WI38 (cell line): ENCODE measurements at regions not wholly inside any gene's neighbourhood (a gene's known extent, or its start where the extent isn't known, plus 50 kb on each side); places are given as distances from the start of the nearest gene placed in this dataset.
"Not testable (repeated sequence)": the region's sequence is repeated elsewhere in the genome, so short reads cannot be mapped to it uniquely, and the experiment has no call there.

Experiments used
- H3K4me3 ChIP-seq: 2 replicates; pipeline ENCODE4 v1.5.1; 2011; ENCODE audit warnings: low read depth, mild to moderate bottlenecking, control low read depth, low read length
- TF ChIP-seq, protein P1 (sequence below): IDR thresholded peaks from 2 replicates; pipeline ENCODE4 v1.5.1; 2012; ENCODE audit warnings: low read depth, mild to moderate bottlenecking, control low read depth, low read length

GRCh38 chr12:88691811-88692210 is 111.5 kb upstream of the KITLG start:
- TF ChIP-seq, protein P1, sequence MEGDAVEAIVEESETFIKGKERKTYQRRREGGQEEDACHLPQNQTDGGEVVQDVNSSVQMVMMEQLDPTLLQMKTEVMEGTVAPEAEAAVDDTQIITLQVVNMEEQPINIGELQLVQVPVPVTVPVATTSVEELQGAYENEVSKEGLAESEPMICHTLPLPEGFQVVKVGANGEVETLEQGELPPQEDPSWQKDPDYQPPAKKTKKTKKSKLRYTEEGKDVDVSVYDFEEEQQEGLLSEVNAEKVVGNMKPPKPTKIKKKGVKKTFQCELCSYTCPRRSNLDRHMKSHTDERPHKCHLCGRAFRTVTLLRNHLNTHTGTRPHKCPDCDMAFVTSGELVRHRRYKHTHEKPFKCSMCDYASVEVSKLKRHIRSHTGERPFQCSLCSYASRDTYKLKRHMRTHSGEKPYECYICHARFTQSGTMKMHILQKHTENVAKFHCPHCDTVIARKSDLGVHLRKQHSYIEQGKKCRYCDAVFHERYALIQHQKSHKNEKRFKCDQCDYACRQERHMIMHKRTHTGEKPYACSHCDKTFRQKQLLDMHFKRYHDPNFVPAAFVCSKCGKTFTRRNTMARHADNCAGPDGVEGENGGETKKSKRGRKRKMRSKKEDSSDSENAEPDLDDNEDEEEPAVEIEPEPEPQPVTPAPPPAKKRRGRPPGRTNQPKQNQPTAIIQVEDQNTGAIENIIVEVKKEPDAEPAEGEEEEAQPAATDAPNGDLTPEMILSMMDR, result no peak
- no peak overlapping the region for H3K4me3 ChIP-seq

DNA sequence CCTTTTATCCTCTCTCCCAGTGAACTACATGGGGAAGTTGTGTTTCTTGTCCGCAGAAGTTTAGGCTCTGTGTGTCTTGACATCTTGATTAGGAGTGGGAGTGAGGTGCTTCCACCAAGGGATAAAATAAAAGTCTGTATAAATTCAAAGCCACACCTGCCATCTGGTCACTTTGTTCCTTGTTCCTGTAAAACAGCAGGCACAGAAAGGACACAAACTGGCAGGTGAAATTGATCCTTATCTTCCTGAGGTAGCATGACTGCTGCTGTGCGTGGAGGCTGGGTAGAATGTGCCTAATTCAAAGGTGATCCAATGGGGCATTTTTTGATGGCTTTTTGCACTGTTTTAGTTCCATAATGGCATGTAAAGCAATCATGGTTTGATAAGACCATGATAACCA is 104.3 kb upstream of the KITLG start:
- TF ChIP-seq, protein P1, result no peak
- H3K4me3 ChIP-seq, result no peak overlapping the region

DNA sequence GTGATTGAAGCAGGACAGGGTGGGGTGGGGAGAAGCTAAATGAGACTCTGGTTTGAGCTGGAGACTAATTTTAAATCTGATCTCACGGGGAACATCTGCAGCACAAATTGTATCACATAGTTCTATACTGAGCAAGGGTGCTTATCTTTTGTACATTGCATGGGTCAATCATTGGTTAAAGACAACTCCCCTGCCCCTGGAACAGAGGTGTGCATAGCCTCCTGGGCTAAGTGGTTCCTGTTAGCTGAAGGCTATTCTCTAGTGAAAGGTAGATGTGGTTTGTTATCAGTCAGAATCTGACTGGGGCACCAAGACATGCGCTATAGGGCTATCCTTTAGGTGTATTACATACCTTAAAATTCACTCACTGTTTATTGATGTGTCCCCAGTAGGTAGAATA is 103.9 kb upstream of the KITLG start:
- no peak overlapping the region for H3K4me3 ChIP-seq
- TF ChIP-seq, protein P1, result no peak

DNA sequence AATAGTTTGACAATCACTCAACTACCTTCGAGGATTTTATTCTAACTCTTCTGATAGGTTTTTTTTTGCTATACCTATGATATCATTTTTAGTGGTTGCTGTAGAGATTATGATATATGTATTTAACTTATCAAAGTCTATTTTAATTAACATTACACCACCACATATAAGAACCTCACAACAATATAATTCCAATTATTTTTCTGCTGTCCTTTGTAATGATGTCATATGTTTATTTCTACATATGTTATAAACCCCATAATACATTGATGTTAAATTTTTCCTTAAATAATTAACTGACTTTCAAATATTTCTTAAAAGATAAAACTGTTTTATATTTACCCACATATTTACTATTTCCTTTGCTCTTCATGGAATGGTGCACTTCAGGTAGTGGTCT is 103.4 kb upstream of the KITLG start:
- TF ChIP-seq, protein P1, result no peak
- H3K4me3 ChIP-seq, result no peak overlapping the region

GRCh38 chr12:88681271-88681670 is 101.0 kb upstream of the KITLG start:
- TF ChIP-seq, protein P1, result no peak
- no peak overlapping the region for H3K4me3 ChIP-seq

DNA sequence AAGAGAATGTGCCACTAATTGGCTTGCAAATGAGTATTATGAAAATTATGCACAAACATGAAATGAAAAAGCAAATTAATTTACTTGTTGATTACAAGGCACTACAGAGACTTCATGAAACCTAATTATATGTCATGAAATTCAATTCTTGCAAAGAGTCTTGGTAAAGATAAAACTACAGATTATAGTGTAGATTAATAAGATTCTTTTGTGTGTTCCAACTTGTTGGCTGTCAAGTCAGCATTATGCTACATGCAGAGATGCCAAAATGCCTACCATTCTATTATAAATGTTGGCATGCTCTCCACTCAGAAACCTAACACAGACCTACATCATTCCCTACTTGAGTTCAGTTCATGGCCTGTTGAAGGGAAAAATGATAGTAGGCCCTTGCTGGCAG is 97.2 kb upstream of the KITLG start:
- H3K4me3 ChIP-seq, result no peak overlapping the region
- TF ChIP-seq, protein P1, result no peak

DNA sequence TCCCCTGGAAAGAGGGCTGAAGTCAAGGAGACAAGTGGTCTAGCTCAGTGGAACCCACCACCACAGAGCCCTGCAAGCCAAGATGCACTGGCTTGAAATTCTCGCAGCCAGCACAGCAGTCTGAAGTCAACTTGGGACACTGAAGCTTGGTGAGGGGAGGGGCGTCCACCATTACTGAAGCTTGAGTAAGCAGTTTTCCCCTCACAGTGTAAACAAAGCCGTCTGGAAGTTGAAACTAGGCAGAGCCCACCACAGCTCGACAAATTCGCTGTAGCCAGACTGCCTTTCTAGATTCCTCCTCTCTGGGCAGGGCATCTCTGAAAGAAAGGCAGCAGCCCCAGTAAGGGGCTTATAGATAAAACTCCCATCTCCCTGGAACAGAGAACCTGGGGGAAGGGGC is 87.3 kb upstream of the KITLG start:
- not testable (repeated sequence) for H3K4me3 ChIP-seq

DNA sequence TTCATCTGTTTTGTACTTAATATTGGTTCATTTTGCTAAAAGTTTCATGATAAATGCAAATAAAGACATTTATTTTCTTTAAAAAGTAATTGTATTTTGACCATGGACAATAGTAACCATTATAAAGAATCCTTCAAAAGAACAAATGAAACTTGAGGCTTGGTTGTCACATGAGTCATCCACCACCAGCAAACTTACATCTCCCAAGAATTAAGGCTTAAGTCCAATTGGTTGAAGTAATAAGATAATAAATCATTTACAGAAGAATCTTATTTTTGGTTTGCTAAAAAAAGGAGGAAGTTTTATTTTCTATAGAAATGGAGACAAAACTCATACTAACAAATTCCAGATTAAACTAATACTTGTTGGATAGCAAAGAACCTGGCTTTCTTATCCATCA is 84.8 kb upstream of the KITLG start:
- H3K4me3 ChIP-seq, result no peak overlapping the region
- TF ChIP-seq, protein P1, result no peak
